GM21529 (cell line): ENCODE measurements at regions not wholly inside any gene's neighbourhood (a gene's known extent, or its start where the extent isn't known, plus 50 kb on each side); places are given as distances from the start of the nearest gene placed in this dataset.

Experiments
- ATAC-seq: cut with Tn5 transposase; IDR thresholded peaks from one replicate; pipeline ENCODE4 v1.9.1; 2021; ENCODE audit not compliant: unreplicated experiment

- no peak for ATAC-seq
These were observed 206.3 kb downstream of the FOXO1 start for GRCh38 chr13:40460116-40460515.

- ATAC-seq = no peak
These were observed 202.0 kb downstream of the FOXO1 start for GRCh38 chr13:40464337-40465014.

GRCh38 chr13:40465015-40465390, 201.4 kb downstream of the FOXO1 start:
- ATAC-seq = no peak

GRCh38 chr13:40466272-40466671, 200.2 kb downstream of the FOXO1 start:
- no peak for ATAC-seq

- ATAC-seq = no peak
These were observed 198.1 kb downstream of the FOXO1 start for GRCh38 chr13:40468227-40468838.

- ATAC-seq = no peak
These were observed 196.7 kb downstream of the FOXO1 start for GRCh38 chr13:40469581-40470310.

- ATAC-seq = no peak
These were observed 195.8 kb downstream of the FOXO1 start for GRCh38 chr13:40470660-40471059.

GRCh38 chr13:40471076-40471475, 195.4 kb downstream of the FOXO1 start:
- no peak for ATAC-seq

GRCh38 chr13:40471911-40472310, 194.5 kb downstream of the FOXO1 start:
- ATAC-seq = no peak

GRCh38 chr13:40472427-40473220, 193.8 kb downstream of the FOXO1 start:
- ATAC-seq = no peak

GRCh38 chr13:40475617-40476016, 190.8 kb downstream of the FOXO1 start:
- ATAC-seq = no peak

GRCh38 chr13:40476175-40476958, 190.1 kb downstream of the FOXO1 start:
- ATAC-seq = no peak

- no peak for ATAC-seq
These were observed 188.5 kb downstream of the FOXO1 start for GRCh38 chr13:40477623-40478608.

GRCh38 chr13:40478775-40479174, 187.7 kb downstream of the FOXO1 start:
- no peak for ATAC-seq

- no peak for ATAC-seq
These were observed 187.1 kb downstream of the FOXO1 start for GRCh38 chr13:40479196-40479845.

GRCh38 chr13:40480012-40480914, 186.2 kb downstream of the FOXO1 start:
- no peak for ATAC-seq

GRCh38 chr13:40480915-40481516, 185.4 kb downstream of the FOXO1 start:
- ATAC-seq = no peak

GRCh38 chr13:40483601-40484000, 182.8 kb downstream of the FOXO1 start:
- no peak for ATAC-seq
